HG03571 (cell line): ENCODE measurements at regions not wholly inside any gene's neighbourhood (a gene's known extent, or its start where the extent isn't known, plus 50 kb on each side); places are given as distances from the start of the nearest gene placed in this dataset.
"Not testable (repeated sequence)": the region's sequence is repeated elsewhere in the genome, so short reads cannot be mapped to it uniquely, and the experiment has no call there.

Source experiments
- ATAC-seq: cut with Tn5 transposase; IDR thresholded peaks from one replicate; pipeline ENCODE4 v1.9.1; 2021; ENCODE audit not compliant: unreplicated experiment

DNA sequence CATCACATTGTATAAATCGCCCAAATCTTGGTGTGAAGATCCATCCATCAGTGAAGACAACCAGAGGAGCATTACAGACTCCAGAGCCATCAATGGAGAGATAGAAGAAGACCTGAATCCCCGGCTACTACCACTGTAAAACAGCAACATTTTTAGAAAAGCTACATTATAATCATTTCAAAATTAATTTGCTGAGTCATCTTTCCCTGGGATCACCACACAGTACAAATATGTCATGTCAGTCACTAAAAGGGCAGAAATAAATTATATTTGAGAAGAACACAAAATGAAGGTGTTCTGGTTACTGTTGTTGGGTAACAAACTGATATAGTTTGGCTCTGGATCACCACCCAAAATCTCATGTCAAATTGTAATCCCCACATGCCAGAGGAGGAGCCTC is 218.5 kb upstream of the STT3B start:
- ATAC-seq = no peak

DNA sequence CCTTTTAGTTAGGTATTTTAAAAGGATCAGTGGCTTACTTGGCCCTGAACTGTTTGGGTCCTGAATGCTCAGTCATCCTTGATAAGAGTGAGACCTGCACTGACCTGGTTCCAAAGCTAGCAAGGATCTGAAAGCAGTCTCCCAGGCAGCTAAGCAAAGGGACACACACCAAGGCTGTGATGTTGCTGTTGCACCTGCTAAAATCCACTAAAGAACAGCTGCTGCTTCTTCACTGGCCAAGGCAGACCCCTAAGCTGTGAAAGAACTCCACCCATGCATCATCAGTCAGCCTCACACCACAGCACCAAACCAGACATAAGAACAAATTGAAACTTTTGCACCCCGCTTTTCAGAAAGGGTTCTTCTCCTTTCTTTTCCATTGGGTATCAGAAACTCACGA is 213.4 kb upstream of the STT3B start:
- ATAC-seq = no peak

DNA sequence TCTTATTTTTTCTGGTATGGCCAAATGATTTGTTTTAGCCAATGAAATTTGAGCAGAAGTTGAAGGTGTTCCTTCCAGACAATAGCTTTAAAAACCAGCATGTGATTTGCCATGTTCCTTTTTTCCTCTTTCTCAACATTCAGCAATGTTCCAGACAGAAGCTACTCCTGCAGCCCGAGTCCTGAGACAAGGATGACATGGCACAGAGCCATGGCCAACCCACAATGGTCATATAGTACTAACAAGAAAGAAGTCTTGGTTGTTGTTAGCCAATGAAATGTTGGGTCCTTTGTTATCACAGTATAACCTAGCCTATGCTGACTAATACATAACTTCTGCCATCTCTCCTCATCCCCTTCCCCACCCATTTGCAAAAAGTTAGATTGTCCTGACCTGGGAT is 211.1 kb upstream of the STT3B start:
- no peak for ATAC-seq

- ATAC-seq = no peak
These were observed 210.3 kb upstream of the STT3B start for GRCh38 chr3:31322460-31322859.

DNA sequence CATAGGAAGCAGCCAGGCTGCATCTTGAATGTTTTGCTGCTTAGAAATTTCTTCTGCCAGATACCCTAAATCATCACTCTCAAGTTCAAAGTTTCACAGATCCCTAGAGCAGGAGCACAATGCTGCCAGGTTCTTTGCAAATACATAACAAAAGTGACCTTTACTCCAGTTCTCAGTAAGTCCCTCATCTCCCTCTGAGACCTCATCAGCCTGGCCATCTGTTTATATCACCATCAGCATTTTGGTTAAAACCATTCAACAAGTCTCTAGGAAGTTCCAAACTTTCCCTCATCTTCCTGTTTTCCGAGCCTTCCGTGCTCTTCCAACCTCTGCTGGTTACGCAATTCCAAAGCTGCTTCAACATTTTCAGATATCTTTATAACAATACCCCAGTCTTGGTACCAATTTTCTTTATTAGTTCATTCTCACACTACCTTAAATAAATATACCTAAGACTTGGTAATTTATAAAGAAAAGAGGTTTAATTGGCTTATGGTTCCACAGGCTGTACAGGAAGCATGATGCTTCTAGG is 204.8 kb upstream of the STT3B start:
- ATAC-seq = not testable (repeated sequence)

- no peak for ATAC-seq
These were observed 201.4 kb upstream of the STT3B start for GRCh38 chr3:31331278-31331677.

GRCh38 chr3:31341130-31341529 is 191.6 kb upstream of the STT3B start:
- ATAC-seq = no peak

DNA sequence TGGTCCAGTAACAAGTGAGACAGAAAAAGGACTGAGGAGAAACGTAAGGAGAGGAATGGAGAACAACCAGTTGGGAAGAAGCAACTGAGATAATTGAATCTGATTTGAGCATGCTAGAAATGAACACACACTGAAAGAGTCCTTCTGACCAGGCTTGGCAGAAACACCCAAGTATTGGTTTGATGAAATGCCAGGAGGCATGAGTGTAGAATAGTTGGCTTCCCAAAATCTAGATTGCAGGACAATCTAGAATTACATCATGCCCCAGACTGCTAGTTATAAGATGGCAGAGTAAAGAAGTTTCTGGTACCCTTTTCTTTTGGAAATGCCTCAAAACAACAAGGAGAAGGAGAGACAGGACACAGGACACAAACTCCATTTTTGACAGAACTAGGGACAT is 189.7 kb upstream of the STT3B start:
- ATAC-seq = no peak

DNA sequence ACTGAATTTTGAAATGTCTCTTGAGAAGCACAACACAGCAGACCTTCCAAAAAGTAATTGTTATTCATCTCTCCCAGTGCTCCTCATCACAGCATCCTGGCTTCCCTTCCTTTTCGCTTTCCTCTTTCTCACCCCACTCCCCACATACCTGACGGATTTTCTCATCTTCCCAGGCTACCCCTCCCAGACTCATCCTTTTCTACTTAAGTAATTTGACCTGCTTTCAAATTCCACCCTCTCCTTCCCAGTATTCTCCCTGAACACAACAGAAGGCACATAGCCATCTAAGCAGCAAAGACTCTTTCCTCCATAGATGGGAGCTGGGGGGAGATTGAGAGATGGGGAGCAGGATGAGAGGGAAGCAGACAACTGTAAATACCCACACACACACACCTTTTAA is 187.1 kb upstream of the STT3B start:
- no peak for ATAC-seq

GRCh38 chr3:31346542-31346979 is 186.2 kb upstream of the STT3B start:
- ATAC-seq = no peak

DNA sequence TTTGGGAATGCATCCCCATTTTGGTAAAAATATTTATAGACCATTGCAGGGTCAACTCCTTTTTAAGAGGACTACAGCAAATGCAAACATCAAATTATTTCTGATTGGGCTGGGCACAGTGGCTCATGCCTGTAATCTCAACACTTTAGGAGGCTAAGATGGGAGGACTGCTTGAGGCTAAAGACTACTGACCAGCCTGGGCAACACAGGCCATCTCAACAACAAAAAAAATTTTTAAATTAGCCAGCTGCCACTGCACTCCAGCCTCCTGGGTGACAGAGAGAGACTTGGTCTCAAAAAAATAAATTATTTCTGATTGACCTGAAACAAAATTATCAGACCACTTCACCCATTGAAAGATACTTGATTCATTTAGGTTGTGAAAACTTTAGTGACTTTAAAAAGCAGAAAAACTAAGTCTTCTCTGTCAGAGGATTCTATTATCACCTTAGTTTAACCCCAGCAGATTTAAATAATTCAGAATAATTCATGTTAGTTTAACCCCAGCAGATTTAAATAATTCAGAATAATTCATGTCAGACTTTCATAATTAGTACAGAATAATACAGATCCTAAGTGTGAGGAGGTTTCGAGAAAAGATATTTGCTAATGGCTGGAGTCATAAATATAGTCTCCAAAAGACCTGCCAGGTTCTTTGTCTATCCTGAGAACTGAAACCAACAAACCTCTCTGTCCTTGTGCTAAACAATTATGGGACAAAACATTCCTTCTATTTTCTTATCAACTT is 183.6 kb upstream of the STT3B start:
- ATAC-seq = no peak

- no peak for ATAC-seq
These were observed 182.4 kb upstream of the STT3B start for GRCh38 chr3:31350307-31350706.

- ATAC-seq = no peak
These were observed 180.4 kb upstream of the STT3B start for GRCh38 chr3:31352331-31352730.

GRCh38 chr3:31353166-31353565 is 179.6 kb upstream of the STT3B start:
- no peak for ATAC-seq

- ATAC-seq = no peak
These were observed 178.4 kb upstream of the STT3B start for GRCh38 chr3:31354373-31354772.

DNA sequence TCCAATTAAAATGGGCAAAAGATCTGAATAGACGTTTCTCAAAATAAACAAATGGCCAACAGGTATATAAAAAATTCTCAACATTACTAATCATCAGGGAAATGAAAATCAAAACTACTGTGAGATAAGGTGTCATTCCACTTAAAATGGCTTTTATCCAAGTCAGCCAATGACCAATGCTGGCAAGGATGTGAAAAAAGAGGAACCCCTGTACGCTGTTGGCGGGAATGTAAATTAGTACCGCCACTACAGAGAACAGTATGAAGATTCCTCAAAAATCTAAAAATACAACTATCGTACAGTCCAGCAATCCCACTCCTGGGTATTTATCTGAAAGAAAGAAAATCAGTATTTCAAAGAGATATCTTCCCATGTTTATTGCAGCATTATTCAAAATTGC is 176.9 kb upstream of the STT3B start:
- ATAC-seq = no peak

- ATAC-seq = no peak
These were observed 175.8 kb upstream of the STT3B start for GRCh38 chr3:31356941-31357340.

DNA sequence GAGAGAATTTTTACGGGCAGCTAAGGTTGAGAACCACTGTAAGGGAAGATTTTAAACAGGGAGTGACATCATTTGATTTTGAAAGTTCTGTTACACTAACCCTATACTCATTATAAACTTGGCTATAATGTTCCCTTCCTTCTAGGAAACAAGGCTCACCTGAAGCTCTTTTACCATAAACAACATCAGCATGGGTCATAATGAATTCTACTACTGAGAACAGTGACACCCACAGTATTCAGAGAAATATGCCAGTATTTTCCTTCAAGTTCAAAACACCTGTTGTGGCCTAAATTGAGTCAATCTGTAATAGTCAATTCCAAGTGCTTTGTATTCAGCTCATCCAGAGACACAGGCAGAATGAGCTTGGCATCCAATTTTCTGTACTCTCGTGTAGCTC is 175.3 kb upstream of the STT3B start:
- no peak for ATAC-seq

- ATAC-seq = no peak
These were observed 174.2 kb upstream of the STT3B start for GRCh38 chr3:31358473-31359070.

DNA sequence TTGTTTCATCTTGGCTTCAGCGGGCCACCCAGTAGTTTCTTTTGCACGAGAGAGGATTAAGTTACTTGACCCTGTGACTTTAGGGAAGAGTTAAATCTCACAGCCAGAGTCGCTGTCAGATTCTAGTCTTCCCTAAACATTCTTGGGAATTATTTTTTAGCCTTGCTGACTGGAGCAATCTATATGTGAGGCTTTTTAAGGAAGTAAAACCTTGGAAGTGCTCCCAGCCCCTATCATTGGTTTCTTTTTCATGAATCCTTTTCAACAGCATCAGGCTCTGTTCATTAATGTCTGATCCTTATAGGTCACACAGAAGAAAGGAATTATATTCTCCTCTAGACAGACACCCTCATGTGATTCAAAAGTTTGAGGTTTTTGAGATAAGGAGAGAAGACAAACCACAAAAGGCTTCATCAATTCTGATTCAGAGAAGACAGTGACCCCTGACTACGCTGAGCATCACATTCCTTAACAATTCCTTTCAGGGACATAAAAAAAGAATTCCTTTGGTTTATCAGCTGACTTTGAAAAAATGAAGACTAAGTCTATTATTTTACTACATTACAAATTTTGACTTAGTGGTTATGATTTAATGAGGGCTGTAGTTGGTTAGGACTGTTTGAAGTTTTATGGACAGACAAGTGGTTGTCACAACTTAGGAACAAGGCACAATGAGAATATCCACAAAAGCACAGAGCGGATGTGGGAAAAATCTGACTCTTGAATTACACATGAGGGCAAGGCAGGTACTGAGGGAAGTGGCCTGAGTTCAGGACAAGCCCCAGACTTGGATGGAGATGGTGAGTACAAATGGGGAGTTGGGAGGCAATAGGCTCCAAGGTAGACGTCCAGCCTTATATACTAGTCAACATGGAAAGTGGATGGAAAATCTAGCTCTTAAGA is 171.1 kb upstream of the STT3B start:
- ATAC-seq = no peak

- no peak for ATAC-seq
These were observed 168.5 kb upstream of the STT3B start for GRCh38 chr3:31364188-31364587.

DNA sequence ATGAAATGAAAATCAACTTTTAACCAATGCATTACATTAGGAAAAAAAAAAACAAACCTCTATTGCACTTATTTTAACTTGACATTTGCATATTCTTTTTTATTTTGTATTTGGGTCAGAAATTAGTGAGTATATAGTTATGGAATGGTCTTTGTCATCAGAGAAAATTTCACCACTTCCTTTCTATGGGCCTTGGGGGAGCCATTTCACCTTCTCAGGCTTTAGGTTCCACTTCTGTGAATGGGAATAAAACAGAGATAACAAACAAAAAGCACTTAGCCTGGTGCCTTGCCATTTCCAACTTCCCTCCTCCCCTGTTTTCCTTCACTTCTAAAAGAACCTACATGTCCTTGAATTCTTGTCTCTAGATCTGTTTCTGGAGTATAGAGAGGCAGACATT is 168.0 kb upstream of the STT3B start:
- no peak for ATAC-seq
